ENCODE measurements at regions not wholly inside any gene's neighbourhood (a gene's known extent, or its start where the extent isn't known, plus 50 kb on each side); places are given as distances from the start of the nearest gene placed in this dataset.

DNA sequence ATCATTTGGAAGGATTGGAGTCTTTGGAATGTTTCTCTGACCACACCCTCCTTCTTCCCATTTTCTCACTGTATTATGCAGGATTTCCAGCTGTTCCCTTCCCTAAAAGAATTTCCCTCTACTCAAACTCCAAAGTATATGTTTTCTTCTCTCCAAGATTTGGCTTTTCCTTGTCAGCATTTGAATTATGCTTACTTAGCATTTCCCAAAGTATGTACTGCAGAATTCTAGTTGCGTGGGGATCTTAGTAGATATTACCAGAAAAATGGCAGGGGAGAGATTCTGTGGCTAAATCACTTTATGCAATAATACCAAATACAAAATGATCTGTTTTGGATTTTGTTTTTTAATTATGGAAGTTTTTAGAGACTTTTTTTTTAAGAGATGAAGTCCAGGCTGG, 142.3 kb downstream of the OR4C45 start:
- Histone ChIP-seq H2BK12ac (ENCODE audit: insufficient read length, low read depth, low read length) (no peak overlapping the region), H2BK20ac (ENCODE audit: low read depth, low read length, poor library complexity, severe bottlenecking) (no peak overlapping the region), H3K23me2 (ENCODE audit: insufficient read length, low read depth, low read length, poor library complexity, severe bottlenecking) (no peaks in the 10 kb centered on the region), H4K91ac (ENCODE audit: insufficient read length, low read depth, low read length) (no peak overlapping the region), H3K27ac (ENCODE audit: insufficient read length, low read depth, low read length) (no peak overlapping the region), H2AFZ (ENCODE audit: low read length) (no peak overlapping the region), H2BK120ac (ENCODE audit: low read depth, low read length, poor library complexity, severe bottlenecking) (no peak overlapping the region), H4K5ac (ENCODE audit: insufficient read length, low read depth, low read length) (no peak overlapping the region), H3K27me3 (ENCODE audit: insufficient read depth, low read length) (no peaks in the 10 kb centered on the region), H4K20me1 (ENCODE audit: control insufficient read depth, insufficient read depth, insufficient read length) (no peaks in the 10 kb centered on the region), H3K79me1 (ENCODE audit: insufficient read depth, low read depth, low read length, poor library complexity, severe bottlenecking) (no peaks in the 10 kb centered on the region), H3K18ac (ENCODE audit: insufficient read length, low read depth, low read length) (no peak overlapping the region), H2AK5ac (ENCODE audit: insufficient read length, low read length) (no peak overlapping the region), H3K9ac (ENCODE audit: extremely low read depth, insufficient read length, low read length) (no peak overlapping the region), H4K8ac (replicated peaks; ENCODE audit: insufficient read length, low read depth, low read length) (no peak overlapping the region), H3K56ac (ENCODE audit: insufficient read length, low read depth, low read length) (no peak overlapping the region), H3T11ph (ENCODE audit: low read length) (no peak overlapping the region), H3K14ac (ENCODE audit: insufficient read depth, low read length) (no peak overlapping the region), H3K9me3 (ENCODE audit: control insufficient read depth, low read depth, low read length) (peaks cover 55% of the 10 kb centered on the region), H3K4me2 (ENCODE audit: insufficient read depth, insufficient read length, low read length) (no peak overlapping the region), H2BK5ac (ENCODE audit: insufficient read length, low read length) (no peak overlapping the region), H2BK15ac (ENCODE audit: low read depth, low read length) (no peak overlapping the region), H3K79me2 (ENCODE audit: insufficient read depth, low read length) (no peaks in the 10 kb centered on the region), H3K4me1 (ENCODE audit: insufficient read depth, low read length) (no peaks in the 10 kb centered on the region), H3K4ac (ENCODE audit: low read depth, low read length) (no peak overlapping the region), H3K23ac (ENCODE audit: insufficient read length, low read depth, low read length) (no peak overlapping the region)
- whole genome bisulfite sequencing (ENCODE audit: extremely low coverage, insufficient read length, low lambda C conversion rate) = no CpG with 5 or more reads among the region's 1 CpG
- Mint-ChIP-seq H3K36me3 (ENCODE audit: insufficient read depth in 1 of 3, low read depth in 3 of 3) (peaks cover 7 to 17% (median 15%) of the 10 kb centered on the region in 3 experiments; a peak in 6 of 7 replicates), H3K27ac (no peak overlapping the region), H3K9me3 (peaks cover 59 to 61% of the 10 kb centered on the region in 2 experiments), H3K4me3 (no peak overlapping the region), H3K4me1 (no peaks in the 10 kb centered on the region), H3K27me3 (ENCODE audit: low read depth) (no peaks in the 10 kb centered on the region; the same call in 1 of the 2 replicates)
- DNase-seq = no peak
- TF ChIP-seq, protein P1, sequence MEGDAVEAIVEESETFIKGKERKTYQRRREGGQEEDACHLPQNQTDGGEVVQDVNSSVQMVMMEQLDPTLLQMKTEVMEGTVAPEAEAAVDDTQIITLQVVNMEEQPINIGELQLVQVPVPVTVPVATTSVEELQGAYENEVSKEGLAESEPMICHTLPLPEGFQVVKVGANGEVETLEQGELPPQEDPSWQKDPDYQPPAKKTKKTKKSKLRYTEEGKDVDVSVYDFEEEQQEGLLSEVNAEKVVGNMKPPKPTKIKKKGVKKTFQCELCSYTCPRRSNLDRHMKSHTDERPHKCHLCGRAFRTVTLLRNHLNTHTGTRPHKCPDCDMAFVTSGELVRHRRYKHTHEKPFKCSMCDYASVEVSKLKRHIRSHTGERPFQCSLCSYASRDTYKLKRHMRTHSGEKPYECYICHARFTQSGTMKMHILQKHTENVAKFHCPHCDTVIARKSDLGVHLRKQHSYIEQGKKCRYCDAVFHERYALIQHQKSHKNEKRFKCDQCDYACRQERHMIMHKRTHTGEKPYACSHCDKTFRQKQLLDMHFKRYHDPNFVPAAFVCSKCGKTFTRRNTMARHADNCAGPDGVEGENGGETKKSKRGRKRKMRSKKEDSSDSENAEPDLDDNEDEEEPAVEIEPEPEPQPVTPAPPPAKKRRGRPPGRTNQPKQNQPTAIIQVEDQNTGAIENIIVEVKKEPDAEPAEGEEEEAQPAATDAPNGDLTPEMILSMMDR (conservative IDR thresholded peaks at IDR 0.05) = no peak

Measured in H9 (cell line).